DOHH2 (cell line): ENCODE measurements at regions not wholly inside any gene's neighbourhood (a gene's known extent, or its start where the extent isn't known, plus 50 kb on each side); places are given as distances from the start of the nearest gene placed in this dataset.

Experiments
- CTCF ChIP-seq: fragments of 200-600 bp; sonication (generic); IDR thresholded peaks from one replicate; pipeline ENCODE4 v1.5.1; 2014; ENCODE audit warnings: antibody characterized with exemption, mild to moderate bottlenecking, low read depth, low read length; ENCODE audit not compliant: poor library complexity, severe bottlenecking
- EZH2phosphoT487 ChIP-seq: fragments of 200-600 bp; sonication (generic); IDR thresholded peaks from 2 replicates; pipeline ENCODE4 v1.6.1; 2017; ENCODE audit warnings: borderline replicate concordance, mild to moderate bottlenecking, antibody characterized with exemption, low read length, moderate library complexity, mixed read lengths

GRCh38 chr10:130875116-130875515 is 436.4 kb downstream of the TCERG1L start:
- TF ChIP-seq EZH2phosphoT487 (no peak), CTCF (no peak)
